Mucosa of descending colon (tissue), 3 donors: ENCODE measurements at regions not wholly inside any gene's neighbourhood (a gene's known extent, or its start where the extent isn't known, plus 50 kb on each side); places are given as distances from the start of the nearest gene placed in this dataset.

Source experiments
- ATAC-seq: fragments of 200-7000 bp; cut with Tn5 transposase; one replicate; pipeline ENCODE4 v1.9.1; 2020; ENCODE audit warnings: mild to moderate bottlenecking, moderate library complexity
- DNase-seq, 3 donors: peaks; one replicate each; pipeline ENCODE4 v3.0.0-alpha.2; 2020
- H3K36me3 ChIP-seq: fragments of 200-600 bp; one replicate; pipeline ENCODE4 v1.8.0; 2021; ENCODE audit warnings: low read depth, mild to moderate bottlenecking
- H3K4me1 ChIP-seq: fragments of 200-600 bp; one replicate; pipeline ENCODE4 v1.8.0; 2021; ENCODE audit warnings: low read depth, mild to moderate bottlenecking
- H3K4me3 ChIP-seq: fragments of 200-600 bp; one replicate; pipeline ENCODE4 v1.8.0; 2021; ENCODE audit warnings: mild to moderate bottlenecking
- H3K9me3 ChIP-seq: fragments of 200-600 bp; one replicate; pipeline ENCODE4 v1.8.0; 2021; ENCODE audit warnings: mild to moderate bottlenecking
- CTCF ChIP-seq: fragments of 200-600 bp; IDR thresholded peaks from one replicate; pipeline ENCODE4 v1.8.0; 2022; ENCODE audit warnings: antibody characterized with exemption, mild to moderate bottlenecking
- intact Hi-C, 2 donors: fragments of 100-400 bp; cut with DNase I in 1 of 2; cut with micrococcal nuclease in 1 of 2; formaldehyde crosslinking; loops; one replicate each; pipeline versions ENCODE4 v1.11.0 to v1.11.1; 2022; cut with DNase I, micrococcal nuclease
- donor health status: DM: no; HTN: no; CAD: no; lungs with moderate emphysema.
- donor health status: DM: no; HTN: no; CAD: no.
- donor health status: DM: no; HTN: yes; CAD: no.

- Histone ChIP-seq H3K36me3 (no peaks in the 10 kb centered on the region), H3K4me1 (no peaks in the 10 kb centered on the region), H3K4me3 (no peak overlapping the region), H3K9me3 (no peaks in the 10 kb centered on the region)
- TF ChIP-seq CTCF: no peak
- no peak for DNase-seq
- no peak for ATAC-seq
- intact Hi-C loops: no loop called here
These were observed 196.9 kb downstream of the SH2D4B start for GRCh38 chr10:80734589-80734988.

GRCh38 chr10:80737209-80737608 is 199.5 kb downstream of the SH2D4B start:
- TF ChIP-seq CTCF: no peak
- no peak overlapping the region for H3K4me3 ChIP-seq
- intact Hi-C loops: no loop called here
- ATAC-seq: no peak
- no peaks in the 10 kb centered on the region for H3K4me1 ChIP-seq
- no peak for DNase-seq
- no peaks in the 10 kb centered on the region for H3K36me3 ChIP-seq
- no peaks in the 10 kb centered on the region for H3K9me3 ChIP-seq

GRCh38 chr10:80739328-80739727 is 201.6 kb downstream of the SH2D4B start:
- no peaks in the 10 kb centered on the region for H3K4me1 ChIP-seq
- H3K4me3 ChIP-seq: no peak overlapping the region
- H3K9me3 ChIP-seq: no peaks in the 10 kb centered on the region
- ATAC-seq (no peak), DNase-seq (no peak)
- H3K36me3 ChIP-seq: no peaks in the 10 kb centered on the region
- no peak for TF ChIP-seq CTCF
- intact Hi-C loops: no loop called here

DNA sequence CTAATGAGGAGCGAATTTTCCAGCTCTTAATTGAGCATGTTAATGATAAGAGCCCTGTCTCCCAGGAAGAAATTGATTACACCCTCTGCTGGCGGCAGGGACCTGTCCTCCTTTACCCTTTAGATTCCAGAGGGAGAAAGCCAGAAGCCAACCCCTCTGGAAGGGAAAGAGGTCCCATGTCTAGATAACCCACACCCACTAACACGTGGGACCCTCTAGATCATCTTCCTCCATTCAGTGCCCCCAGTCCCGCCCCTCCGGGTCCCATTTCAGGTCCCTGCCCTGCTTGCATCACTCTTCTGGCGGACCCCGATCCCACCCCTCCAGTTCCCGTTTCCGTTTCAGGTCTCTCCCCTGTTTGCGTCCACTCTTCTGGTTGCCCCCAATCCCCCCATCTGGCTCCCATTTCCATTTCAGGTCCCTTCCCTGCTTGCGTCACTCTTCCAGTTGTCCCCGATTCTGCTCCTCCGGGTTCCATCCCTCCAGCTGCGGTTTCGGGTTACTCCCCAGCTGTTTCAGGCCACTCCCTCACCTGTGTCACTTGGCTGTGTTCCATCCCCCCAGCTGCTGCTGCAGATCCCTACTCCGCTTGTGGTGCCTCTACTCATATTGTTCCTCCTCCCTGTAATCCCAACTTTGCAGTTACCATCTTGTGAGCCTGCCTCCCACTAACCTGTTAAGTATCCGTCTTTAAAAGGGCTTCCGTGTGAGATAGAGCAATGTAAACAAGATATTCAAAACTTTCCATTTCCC is 202.4 kb downstream of the SH2D4B start:
- H3K4me1 ChIP-seq: no peaks in the 10 kb centered on the region
- DNase-seq: no peak
- H3K4me3 ChIP-seq: no peak overlapping the region
- no peaks in the 10 kb centered on the region for H3K36me3 ChIP-seq
- no peak for TF ChIP-seq CTCF
- no peaks in the 10 kb centered on the region for H3K9me3 ChIP-seq
- no peak for ATAC-seq
- intact Hi-C loops: no loop called here

DNA sequence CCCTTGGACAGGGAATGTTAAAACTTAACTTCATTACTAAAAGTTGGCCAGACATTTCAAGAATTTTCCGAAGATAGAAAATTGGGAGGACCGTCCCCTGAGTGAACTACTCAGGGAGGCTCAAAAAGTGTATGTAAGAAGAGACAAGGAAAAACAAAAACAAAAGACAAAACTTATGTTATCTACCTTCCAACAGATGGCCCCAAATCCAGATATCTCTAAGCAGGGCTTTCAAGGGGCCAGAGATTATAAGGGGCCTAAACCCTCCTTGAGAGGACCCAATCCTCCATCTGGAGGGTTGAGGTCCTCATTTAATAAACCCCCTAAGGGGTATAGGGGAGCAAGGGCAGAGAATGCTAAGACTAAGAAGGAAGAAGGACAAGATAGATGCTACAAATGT is 203.6 kb downstream of the SH2D4B start:
- no peaks in the 10 kb centered on the region for H3K9me3 ChIP-seq
- no peaks in the 10 kb centered on the region for H3K4me1 ChIP-seq
- intact Hi-C loops: no loop called here
- ATAC-seq: no peak
- no peak overlapping the region for H3K4me3 ChIP-seq
- no peaks in the 10 kb centered on the region for H3K36me3 ChIP-seq
- no peak for TF ChIP-seq CTCF
- DNase-seq: no peak

DNA sequence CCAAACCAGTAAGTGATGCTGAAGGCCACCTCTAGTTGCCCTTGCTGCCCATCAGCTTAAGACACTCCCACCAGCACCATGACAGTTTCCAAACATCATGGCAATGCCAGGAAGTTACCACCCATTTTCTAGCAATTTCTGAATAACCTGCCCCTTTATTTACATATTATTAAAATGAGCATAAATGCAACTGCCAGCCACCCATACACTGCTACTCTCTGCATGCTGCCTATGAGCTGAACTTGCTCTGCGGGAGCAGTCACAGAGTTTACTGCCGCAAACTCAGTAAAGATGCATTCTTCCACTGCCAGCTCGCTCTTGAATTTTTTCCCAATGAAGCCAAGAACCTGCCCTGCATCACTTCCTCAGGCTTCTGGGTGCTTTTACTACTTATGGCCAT is 212.6 kb downstream of the SH2D4B start:
- Histone ChIP-seq H3K36me3 (no peaks in the 10 kb centered on the region), H3K9me3 (no peaks in the 10 kb centered on the region), H3K4me1 (no peaks in the 10 kb centered on the region), H3K4me3 (no peak overlapping the region)
- no peak for ATAC-seq
- intact Hi-C loops: no loop called here
- no peak for DNase-seq
- TF ChIP-seq CTCF: no peak
